Sigmoid colon (tissue), 4 donors: ENCODE measurements at regions not wholly inside any gene's neighbourhood (a gene's known extent, or its start where the extent isn't known, plus 50 kb on each side); places are given as distances from the start of the nearest gene placed in this dataset.

Experiments
- EP300 ChIP-seq, 4 donors: sonication (generic); formaldehyde crosslinking; IDR thresholded peaks; one replicate each; pipeline ENCODE4 v1.6.1; 2017; ENCODE audit warnings: antibody characterized with exemption in 4 of 4
- POLR2A ChIP-seq, 2 donors: fragments of 450-650 bp; IDR thresholded peaks; one replicate each; pipeline ENCODE4 v1.6.1; 2016; ENCODE audit warnings: antibody characterized with exemption in 2 of 2, mild to moderate bottlenecking in 2 of 2, moderate library complexity in 2 of 2
- POLR2AphosphoS5 ChIP-seq, 4 donors: sonication (generic); formaldehyde crosslinking; IDR thresholded peaks; one replicate each; pipeline ENCODE4 v1.6.1; 2017; ENCODE audit warnings: antibody characterized with exemption in 4 of 4
- TF ChIP-seq, protein P1 (sequence below), 4 experiments: fragments of 450-650 bp in 3 of 4; fragments of 200-600 bp in 1 of 4; IDR thresholded peaks; one replicate each; pipeline ENCODE4 v1.5.1; 2016 to 2019; ENCODE audit warnings: antibody characterized with exemption in 4 of 4, mild to moderate bottlenecking in 3 of 4, moderate library complexity in 2 of 4

- TF ChIP-seq POLR2A (IDR thresholded peaks at IDR 0.05) (no peak), EP300 (IDR thresholded peaks at IDR 0.05) (no peak), POLR2AphosphoS5 (IDR thresholded peaks at IDR 0.05) (no peak)
- TF ChIP-seq, protein P1, sequence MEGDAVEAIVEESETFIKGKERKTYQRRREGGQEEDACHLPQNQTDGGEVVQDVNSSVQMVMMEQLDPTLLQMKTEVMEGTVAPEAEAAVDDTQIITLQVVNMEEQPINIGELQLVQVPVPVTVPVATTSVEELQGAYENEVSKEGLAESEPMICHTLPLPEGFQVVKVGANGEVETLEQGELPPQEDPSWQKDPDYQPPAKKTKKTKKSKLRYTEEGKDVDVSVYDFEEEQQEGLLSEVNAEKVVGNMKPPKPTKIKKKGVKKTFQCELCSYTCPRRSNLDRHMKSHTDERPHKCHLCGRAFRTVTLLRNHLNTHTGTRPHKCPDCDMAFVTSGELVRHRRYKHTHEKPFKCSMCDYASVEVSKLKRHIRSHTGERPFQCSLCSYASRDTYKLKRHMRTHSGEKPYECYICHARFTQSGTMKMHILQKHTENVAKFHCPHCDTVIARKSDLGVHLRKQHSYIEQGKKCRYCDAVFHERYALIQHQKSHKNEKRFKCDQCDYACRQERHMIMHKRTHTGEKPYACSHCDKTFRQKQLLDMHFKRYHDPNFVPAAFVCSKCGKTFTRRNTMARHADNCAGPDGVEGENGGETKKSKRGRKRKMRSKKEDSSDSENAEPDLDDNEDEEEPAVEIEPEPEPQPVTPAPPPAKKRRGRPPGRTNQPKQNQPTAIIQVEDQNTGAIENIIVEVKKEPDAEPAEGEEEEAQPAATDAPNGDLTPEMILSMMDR (IDR thresholded peaks at IDR 0.05) = no peak
Observed at GRCh38 chr14:42112108-42112507, 505.4 kb downstream of the LRFN5 start.
